Activated CD8-positive, alpha-beta memory T cell treated with anti-CD3 and anti-CD28 coated beads for 48 hours (primary cell): ENCODE measurements at regions not wholly inside any gene's neighbourhood (a gene's known extent, or its start where the extent isn't known, plus 50 kb on each side); places are given as distances from the start of the nearest gene placed in this dataset.
"Not testable (repeated sequence)": the region's sequence is repeated elsewhere in the genome, so short reads cannot be mapped to it uniquely, and the experiment has no call there.

Experiments used
- DNase-seq, 3 experiments: peaks; one replicate each; pipeline ENCODE4 v3.0.0-alpha.2; 2020; ENCODE audit warnings: low read depth in 2 of 3, low spot score in 2 of 3

DNA sequence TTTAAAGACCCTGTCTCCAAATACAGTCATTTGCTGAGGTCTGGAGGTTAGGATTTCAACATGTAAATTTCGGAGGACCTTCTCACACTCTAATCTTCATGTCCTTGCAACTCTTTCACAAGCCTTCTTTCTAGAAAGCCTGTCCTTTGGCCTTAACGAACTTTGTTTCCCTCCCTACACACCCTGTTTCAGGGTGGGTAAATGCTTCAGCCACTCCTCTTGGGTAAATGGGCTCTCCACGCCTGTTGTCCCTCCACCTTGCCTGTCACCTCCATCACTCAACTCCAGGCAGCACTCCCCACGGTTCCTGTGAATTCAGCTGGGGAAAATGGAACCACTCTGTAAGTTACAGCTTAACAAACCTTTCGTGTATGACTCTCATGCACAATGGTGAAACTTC, 84.0 kb upstream of the COG2 start:
- DNase-seq = no peak

DNA sequence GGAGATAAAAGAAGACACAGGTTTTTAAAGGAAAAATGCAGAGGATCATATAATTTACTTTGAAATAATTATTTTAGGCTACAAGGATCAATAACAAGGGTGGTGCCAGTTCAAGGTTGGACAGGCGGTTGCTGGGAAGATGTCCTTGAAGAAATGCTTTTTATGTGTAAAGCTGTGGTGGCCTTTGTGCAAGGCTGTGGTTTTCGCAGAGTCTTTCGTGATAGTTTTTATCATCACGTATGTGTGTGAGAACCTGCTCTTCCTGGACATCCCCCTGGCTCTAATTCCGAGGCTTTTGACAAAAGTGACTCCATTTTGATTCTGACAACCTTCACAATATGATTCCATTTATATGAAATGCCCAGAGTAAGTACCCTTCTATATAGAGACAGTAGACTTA, 85.8 kb upstream of the COG2 start:
- no peak for DNase-seq

DNA sequence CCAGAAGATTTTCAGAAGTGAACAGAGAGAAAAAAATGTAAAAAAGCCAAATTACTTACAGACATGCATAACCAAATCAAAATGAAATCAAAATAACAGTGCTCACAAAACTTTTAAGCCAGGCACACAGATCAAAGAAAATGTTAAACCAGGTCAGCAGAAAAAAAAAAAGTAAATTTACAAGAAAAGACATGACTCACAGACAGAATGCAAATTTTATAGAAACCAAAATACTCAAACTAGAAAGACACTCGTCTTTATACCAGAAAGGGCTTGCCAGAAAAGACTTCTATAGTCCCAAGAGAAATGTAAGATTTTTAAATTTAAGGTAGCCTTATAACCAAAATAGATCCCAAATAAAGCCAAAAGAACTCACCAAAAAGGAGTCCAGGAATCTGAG, 86.5 kb upstream of the COG2 start:
- DNase-seq = no peak

DNA sequence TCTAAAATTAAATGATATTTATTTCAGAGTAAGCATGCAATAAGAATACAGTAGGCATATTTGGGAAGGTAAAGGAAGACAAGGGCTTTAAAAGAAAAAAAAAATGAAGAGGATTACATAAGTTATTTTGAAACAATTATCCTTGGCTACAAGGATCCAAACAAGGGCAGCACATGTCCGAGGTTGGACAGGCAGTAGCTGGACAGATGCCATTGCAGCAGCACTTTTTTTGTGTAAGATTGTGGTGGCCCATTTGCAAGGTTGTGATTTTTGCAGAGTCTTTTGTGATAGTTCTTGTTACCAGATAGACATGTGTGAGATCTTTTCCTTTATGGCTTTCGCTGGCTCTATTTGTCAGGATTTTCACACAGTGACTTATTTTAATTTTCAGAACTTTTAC, 89.4 kb upstream of the COG2 start:
- no peak for DNase-seq

DNA sequence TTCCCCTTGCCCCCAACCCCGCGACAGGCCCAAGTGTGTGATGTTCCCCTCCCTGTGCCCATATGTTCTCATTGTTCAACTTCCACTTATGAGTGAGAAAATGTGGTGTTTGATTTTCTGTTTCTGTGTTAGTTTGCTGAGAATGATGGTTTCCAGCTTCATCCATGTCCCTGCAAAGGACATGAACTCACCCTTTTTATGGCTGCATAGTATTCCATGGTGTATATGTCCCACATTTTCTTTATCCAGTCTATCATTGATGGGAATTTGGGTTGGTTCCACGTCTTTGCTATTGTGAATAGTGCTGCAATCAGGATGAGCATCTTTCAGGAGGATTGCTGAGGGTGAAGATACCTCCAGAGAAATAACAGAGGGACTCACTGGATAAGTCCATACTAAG, 91.3 kb upstream of the COG2 start:
- DNase-seq = not testable (repeated sequence)

DNA sequence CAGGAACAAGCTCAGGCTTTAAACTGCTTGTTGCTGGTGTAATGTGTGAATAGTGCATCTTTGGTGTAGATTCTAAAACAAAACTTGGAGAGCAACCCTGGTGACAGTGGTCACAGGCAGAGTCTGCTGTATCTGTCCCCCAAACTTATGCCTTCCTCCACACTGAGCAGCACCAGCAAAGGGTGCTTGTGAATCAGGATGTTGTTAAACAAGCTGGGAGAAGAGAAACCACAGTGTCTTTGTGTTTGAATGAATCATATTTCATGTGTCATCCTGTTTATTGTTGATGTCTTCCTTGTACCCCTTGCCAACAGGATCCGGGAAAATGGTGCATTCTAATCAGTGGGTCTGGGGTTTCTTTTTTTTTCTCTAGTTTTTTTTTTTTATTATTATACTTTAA, 91.9 kb upstream of the COG2 start:
- DNase-seq = no peak

DNA sequence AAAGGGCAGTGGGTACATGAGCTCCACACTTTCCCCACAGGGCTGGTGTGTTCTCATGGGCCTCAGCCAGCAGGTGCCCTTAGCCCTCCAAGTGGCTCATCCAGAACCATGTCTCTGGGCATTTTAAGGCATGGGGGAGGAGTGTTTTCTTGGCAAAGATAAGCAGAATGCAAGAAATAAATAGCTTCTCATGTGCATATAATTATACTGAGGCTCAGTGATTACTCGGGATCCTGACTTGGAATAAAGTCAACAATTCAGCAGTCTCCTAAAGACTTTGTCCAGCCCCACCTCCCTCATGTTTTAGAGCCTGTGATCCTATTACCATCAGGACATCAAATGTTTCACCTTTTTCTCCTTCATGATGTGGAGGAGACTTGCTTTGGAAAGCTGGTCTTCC, 92.7 kb upstream of the COG2 start:
- DNase-seq = no peak

DNA sequence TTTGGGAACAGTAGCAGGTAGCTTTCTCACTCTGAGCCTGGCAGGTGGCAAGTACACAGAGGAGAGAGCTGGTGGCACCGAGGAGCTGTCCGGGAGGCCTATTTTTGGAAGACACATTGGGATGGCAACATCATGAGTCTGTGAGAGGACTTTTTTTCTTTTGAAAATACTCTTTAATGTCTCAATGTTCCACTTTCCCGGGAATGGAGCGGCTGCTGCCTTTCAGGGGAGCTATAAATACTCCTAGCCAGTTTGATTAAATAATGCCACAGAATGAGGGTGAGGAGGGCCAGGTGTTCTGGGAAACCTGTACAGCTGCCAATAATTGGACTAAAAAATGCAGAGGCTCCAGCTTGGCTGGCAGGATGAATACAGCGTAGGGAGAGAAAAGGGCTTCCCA, 93.3 kb upstream of the COG2 start:
- DNase-seq = no peak

DNA sequence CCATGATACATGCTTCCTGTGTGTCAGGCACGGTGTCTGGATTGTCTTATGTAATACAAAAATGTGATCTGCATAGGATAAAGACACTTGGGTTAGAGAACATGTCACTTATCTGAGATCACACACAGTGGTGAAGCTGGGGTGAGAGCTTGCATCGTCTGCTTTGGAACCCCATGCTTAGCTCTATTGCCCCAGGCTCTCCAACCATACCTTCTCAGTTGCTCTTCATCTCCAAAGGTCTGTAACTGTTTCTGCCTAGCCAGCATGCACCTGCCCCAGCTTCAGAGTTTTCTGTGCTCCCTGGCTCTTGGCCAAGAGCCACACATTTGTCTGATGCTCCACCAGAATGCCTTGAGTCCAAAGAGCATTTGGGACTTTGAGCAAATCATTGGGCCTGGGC, 93.9 kb upstream of the COG2 start:
- DNase-seq = no peak

DNA sequence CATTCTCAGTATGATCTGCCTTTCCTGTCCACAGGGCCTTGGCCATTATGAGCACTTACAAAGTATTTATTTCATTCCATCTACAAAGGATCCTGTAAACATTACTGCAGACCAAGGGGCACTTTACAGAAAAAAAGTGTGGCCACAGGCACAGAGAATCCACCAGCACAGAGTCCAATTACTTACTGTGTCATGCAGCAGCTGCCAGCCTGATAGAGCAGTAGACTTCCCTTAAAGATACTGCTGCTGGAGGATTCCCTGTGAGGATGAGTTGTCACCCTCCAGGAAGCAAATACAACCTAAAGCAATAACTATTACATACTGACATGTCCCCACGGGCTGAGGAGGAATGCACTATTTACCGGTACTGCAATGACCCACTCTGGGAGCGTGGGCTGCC, 97.1 kb upstream of the COG2 start:
- no peak for DNase-seq

DNA sequence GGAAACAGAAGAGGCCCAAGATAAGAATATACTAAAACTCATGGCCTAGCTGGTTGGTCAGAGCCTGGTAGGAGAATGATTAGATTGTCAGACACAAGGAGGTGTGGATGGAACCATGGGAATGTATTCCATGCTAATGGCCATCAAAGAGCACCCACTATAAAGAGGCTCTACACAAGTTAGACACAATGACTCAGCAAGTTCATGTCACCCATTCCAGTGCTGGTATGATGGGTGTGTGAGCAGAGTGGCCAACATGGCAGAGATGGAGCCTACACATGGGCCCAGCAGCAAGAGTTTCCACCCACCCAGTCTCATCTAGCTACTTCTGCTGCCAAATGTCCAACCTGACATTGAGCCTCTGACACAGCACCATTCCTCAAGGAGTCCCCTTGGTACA, 97.5 kb upstream of the COG2 start:
- no peak for DNase-seq

DNA sequence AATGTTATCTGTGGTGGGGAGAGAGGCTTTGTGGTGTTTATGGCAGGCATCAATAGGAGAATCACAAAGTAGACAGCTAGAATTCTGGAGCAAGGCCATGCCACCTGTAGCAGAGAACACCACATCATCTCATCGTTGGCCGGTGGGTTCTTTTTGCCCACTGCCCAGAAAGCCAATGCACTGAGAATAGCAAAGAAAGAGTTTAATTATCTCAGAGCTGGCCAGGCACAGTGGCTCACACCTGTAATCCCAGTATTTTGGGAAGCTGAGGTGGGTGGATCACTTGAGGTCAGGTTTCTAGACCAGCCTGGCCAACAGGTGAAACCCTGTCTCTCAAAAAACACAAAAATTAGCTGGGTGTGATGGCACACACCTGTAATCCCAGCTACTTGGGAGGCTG, 99.2 kb upstream of the COG2 start:
- DNase-seq = no peak

DNA sequence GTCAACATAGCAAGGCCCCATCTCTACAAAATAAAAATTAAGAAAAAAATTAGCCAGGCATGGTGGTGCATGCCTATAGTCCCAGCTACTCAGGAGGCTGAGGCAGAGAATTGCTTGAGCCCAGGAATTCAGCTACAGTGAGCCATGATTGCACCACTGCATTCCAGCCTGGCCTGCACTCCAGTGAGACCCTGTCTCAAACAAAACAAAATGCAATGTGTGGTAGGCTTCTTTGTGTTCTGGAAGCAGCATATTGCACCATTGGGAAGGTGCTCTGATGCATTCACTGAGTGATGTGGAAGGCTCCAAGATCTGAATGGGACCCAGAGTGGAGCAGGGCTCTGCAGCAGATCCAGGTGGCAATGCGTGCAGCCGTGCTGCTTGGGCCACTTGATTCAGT, 99.6 kb upstream of the COG2 start:
- no peak for DNase-seq

DNA sequence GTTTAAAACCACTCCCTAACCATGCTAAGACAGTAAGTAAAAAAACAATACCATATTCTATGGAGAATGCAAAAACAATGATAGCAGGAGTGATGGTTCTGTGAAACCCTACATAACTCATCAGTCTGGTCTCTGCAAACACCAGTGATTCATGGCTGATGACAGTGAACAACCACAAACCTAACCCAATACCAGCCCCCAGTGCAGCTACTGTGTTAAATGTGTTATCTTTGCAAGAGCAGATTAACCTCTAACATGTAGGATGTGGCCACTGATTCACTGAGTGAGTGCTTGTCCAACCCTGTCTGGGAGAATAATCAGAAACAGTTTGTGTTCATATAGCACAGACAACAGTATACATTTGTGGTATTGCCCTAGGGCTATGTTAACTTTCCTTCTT, 100.2 kb upstream of the COG2 start:
- no peak for DNase-seq

DNA sequence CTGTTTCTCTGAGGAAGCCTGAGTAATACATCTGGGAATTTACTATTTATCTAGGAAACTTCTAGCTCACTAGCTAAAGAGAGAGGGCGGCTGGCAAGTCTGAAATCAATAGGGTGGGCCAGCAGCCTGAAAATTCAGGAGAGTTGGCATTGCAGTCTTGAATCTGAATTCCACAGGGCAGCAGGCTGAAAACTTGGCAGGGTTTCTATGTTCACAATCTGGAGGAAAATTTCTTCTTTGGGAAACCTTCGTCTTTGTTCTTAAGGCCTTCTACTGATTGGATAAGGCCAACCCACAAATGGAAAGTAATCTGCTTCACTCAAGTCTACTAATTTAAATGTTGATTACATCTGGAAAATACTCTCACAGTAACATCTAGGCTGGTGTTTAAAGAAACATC, 101.0 kb upstream of the COG2 start:
- DNase-seq = no peak

DNA sequence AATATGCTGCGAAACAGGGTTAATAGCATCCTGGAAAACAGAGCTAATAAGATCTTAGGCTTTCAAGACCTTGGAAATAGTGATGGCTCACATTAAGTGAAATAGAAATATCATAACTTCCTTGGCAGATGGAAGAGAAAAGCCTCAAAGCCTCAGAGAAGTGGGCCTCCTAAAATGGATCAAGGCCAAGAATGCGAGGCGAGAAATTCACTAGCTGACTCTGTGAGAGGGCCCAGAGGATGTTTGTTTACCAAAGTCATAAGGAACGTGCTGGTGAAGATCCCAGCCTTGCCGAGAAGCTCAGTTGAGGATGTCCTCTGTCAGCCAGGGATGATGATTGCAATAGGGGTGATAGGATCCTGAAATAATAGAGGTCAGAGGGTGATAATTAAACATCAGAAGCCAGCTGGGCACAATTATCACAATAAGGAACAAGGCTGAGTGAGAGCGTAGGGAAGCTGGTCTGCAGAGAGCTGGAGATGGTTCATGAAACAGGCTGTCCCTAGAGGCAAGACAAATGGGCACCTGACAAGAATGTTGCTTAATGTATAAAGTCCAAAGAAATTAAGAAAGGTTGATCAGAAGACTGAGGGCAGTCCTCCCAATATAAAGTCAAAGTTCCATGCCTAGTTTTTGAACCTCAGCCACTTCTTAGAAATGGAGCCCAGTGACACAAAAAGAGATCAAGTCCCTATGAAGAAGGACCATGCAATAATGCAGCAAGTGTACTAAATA, 101.7 kb upstream of the COG2 start:
- no peak for DNase-seq

DNA sequence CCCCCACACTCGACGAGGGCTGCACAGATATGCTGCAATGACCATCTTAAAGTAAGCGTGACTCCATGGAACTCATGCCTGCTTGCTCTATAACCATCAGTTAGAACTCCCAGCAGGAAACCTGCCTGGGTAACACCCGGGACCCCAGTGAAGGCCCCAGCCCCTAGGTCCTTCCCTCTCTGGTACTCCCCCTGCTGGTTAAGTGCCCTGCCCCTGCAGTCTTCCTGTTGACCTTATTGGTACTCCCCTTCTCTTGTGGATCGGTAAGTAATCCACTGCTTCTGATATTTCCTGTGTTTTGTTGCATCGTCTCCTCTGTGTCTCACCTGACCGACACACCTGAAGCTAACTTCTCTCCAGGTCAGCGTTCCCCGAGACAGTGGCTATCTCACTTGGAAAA, 104.8 kb upstream of the COG2 start:
- DNase-seq = no peak

DNA sequence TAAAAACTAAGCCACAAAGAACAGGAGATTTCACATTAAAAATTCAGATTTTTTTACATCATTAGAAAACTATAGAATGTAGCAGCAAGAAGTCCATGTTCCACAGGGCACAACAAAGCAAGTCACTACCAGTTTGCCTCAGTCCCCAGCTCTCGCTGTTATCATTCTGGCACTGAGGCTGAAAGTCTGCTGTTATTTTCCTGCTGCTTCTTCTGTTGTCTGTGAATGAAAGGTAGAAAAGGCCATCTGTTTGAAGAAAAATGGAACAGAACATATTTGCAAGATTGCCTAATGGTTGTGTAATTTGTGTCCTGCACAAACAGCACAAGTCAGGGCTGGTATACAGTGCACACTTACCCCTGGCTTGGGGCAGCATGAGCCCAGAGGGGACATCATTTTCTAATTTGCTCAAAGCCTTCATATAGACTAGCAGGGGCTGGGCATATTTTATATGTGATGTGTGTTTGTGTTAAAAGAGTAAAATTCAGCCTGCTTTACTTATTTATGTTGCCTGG, 105.6 kb upstream of the COG2 start:
- no peak for DNase-seq

DNA sequence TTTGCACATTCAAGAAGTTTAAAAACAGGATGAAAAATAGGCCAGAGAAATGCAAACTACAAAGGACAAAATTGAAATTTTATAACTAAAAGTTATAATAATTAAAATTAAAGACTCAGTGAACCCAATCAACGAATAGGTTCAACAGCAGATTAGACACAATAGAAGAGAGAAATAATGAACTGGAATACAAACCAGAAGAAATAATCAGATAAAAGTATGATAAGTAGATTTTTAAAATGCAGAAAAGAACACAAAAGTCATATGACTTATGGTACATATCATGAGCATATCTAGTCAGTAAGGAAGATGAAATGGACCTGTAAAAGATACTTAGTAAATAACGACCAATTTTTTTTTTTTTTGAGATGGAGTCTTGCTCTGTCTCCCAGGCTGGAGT, 108.1 kb upstream of the COG2 start:
- DNase-seq = no peak

DNA sequence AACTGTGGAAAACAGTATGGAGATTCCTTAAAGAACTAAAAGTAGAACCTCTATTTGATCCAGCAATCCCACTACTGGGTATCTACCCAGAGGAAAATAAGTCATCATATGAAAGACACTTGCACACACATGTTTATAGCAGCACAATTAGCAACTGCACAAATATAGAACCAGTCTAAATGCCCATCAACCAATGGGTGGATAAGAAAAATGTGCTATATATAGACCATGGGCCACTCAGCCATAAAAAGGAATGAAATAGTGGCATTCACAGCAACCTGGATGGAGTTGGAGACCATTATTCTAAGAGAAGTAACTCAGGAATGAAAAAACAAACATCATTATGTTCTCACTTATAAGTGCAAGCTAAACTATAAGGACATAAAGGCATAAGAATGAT, 105.0 kb upstream of the PGBD5 start:
- no peak for DNase-seq

DNA sequence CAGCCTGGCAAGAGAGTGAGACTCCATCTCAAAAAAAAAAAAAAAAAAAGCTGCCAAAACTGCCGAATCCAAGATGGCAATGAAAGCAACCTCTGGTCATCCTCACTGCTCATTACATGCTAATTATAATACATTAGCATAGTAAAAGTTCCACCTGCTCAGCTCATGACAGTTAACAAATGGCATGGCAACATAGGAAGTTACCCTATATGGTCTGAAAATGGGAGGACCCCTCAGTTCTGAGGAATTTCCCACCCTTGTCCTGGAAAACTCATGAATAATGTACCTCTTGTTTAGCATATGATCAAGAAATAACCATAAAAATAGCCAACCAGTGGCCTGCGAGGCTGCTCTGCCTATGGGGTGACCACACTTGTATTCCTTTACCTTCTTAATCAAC, 93.1 kb upstream of the PGBD5 start:
- no peak for DNase-seq

DNA sequence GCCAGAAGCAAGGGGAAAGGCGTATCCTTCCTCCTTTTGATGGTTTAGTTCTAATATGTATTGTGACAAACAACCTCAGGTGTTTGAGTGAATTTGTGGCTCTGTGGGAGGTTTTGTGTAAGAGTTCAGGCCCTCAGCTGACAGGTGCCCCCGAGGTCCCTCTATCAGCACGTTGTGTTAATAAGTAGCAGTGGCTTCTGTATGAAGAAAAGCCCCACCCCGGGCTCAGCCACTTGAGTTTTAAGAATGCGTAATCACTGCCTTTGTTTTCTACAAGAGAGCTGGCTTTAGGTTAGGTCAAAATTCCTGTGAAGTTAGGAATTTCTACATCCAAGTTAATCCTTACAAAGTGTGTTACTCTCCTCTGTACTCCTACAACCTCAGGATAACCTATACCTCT, 92.4 kb upstream of the PGBD5 start:
- DNase-seq = no peak

DNA sequence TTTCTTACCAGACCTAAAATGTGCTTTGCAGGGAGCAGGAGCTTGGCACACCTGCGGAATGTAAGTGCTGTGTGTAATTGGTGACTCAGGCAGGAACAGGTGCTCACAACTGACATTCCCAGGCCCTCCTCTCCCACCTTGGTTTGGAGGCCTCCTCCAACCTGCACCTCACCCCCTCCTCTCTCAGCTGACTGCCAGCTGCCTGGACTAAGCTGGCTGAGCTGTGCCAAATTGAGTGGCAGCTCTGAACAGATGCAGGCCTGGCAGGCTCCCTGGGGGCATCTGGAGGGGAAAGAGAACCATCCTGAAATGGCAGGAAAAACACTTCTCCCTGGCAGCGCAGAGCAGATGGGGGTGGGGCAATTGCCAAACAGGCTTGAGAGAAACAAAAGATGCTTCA, 91.7 kb upstream of the PGBD5 start:
- no peak for DNase-seq

DNA sequence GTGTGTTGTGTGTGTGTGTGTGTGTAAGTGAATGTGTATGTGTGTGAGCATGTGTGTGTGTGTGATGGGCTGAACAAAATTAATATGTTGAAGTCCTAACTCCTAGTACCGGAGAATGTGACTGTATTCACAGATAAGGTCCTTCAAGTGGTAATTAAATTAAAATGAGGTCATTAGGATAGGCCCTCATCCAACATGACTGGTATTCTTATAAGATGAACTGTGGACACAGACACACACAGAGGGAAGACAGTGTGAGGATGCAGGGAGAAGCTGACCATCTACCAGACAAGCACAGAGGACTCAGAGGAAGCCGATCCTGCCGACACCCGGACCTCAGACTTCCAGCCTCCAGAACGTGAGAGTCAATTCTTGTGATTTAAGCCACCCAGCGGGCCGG, 91.2 kb upstream of the PGBD5 start:
- no peak for DNase-seq
